ENCODE measurements at regions not wholly inside any gene's neighbourhood (a gene's known extent, or its start where the extent isn't known, plus 50 kb on each side); places are given as distances from the start of the nearest gene placed in this dataset.

- Mint-ChIP-seq H3K4me3 (no peak overlapping the region), H3K27me3 (ENCODE audit: low read depth) (no peaks in the 10 kb centered on the region), H3K9me3 (no peaks in the 10 kb centered on the region), H3K36me3 (no peaks in the 10 kb centered on the region), H3K4me1 (no peaks in the 10 kb centered on the region), H3K27ac (no peak overlapping the region)
- TF ChIP-seq NR3C1 (CRISPR knock-in tag; conservative IDR thresholded peaks at IDR 0.05; ENCODE audit: low read depth), result no peak
- no peak for TF ChIP-seq IRF1 (CRISPR knock-in tag; IDR thresholded peaks at IDR 0.05)
- no peak for TF ChIP-seq ZNF121 (CRISPR knock-in tag; IDR thresholded peaks at IDR 0.05)
- TF ChIP-seq, protein P1, sequence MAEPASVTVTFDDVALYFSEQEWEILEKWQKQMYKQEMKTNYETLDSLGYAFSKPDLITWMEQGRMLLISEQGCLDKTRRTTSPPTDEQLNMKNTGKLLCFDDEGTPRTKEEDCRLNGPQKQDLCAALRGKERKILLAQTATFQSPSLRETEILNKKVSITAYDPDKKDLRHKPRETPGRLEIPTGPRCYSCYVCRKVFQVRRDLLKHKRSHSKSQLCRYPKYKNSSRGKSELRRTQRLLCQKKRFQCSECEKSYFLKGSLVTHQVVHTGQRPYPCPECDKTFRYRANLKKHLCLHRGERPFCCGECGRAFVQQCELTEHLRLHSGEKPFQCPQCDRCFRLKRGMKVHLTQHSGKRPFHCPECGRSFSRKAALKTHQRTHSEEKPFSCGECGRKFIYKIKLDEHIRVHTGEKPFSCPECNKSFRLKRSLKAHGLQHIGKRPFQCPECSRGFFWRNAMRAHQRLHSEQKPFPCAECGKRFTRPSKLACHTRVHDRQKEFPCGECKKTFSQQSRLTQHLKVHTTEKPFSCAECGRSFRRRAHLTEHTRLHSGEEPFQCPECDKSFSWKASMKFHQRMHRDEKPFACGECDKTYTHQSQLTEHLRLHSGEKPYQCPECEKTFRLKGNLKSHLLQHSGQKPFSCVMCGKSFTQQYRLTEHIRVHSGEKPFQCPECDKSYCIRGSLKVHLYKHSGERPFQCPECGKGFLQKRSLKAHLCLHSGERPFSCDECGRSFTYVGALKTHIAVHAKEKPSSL (CRISPR knock-in tag; conservative IDR thresholded peaks at IDR 0.05), result no peak
- TF ChIP-seq TCF7 (CRISPR knock-in tag; IDR thresholded peaks at IDR 0.05; ENCODE audit: low read depth), result no peak
- TF ChIP-seq, protein P2, sequence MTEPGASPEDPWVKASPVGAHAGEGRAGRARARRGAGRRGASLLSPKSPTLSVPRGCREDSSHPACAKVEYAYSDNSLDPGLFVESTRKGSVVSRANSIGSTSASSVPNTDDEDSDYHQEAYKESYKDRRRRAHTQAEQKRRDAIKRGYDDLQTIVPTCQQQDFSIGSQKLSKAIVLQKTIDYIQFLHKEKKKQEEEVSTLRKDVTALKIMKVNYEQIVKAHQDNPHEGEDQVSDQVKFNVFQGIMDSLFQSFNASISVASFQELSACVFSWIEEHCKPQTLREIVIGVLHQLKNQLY (CRISPR knock-in tag; IDR thresholded peaks at IDR 0.05), result no peak
- no peak for TF ChIP-seq ZNF317 (CRISPR knock-in tag; IDR thresholded peaks at IDR 0.05; ENCODE audit: borderline replicate concordance, low read depth)
- TF ChIP-seq, protein P3, sequence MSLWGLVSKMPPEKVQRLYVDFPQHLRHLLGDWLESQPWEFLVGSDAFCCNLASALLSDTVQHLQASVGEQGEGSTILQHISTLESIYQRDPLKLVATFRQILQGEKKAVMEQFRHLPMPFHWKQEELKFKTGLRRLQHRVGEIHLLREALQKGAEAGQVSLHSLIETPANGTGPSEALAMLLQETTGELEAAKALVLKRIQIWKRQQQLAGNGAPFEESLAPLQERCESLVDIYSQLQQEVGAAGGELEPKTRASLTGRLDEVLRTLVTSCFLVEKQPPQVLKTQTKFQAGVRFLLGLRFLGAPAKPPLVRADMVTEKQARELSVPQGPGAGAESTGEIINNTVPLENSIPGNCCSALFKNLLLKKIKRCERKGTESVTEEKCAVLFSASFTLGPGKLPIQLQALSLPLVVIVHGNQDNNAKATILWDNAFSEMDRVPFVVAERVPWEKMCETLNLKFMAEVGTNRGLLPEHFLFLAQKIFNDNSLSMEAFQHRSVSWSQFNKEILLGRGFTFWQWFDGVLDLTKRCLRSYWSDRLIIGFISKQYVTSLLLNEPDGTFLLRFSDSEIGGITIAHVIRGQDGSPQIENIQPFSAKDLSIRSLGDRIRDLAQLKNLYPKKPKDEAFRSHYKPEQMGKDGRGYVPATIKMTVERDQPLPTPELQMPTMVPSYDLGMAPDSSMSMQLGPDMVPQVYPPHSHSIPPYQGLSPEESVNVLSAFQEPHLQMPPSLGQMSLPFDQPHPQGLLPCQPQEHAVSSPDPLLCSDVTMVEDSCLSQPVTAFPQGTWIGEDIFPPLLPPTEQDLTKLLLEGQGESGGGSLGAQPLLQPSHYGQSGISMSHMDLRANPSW (CRISPR knock-in tag; conservative IDR thresholded peaks at IDR 0.05; ENCODE audit: low read depth), result no peak
- no peak for TF ChIP-seq CBFB (CRISPR knock-in tag; IDR thresholded peaks at IDR 0.05; ENCODE audit: low read depth)
- no peak for TF ChIP-seq NFATC4 (CRISPR knock-in tag; IDR thresholded peaks at IDR 0.05)
- TF ChIP-seq, protein P4, sequence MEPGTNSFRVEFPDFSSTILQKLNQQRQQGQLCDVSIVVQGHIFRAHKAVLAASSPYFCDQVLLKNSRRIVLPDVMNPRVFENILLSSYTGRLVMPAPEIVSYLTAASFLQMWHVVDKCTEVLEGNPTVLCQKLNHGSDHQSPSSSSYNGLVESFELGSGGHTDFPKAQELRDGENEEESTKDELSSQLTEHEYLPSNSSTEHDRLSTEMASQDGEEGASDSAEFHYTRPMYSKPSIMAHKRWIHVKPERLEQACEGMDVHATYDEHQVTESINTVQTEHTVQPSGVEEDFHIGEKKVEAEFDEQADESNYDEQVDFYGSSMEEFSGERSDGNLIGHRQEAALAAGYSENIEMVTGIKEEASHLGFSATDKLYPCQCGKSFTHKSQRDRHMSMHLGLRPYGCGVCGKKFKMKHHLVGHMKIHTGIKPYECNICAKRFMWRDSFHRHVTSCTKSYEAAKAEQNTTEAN (CRISPR knock-in tag; IDR thresholded peaks at IDR 0.05), result no peak
- no peak for TF ChIP-seq ZNF532 (CRISPR knock-in tag; IDR thresholded peaks at IDR 0.05; ENCODE audit: borderline replicate concordance)
- TF ChIP-seq TEAD4 (CRISPR knock-in tag; IDR thresholded peaks at IDR 0.05), result no peak
- TF ChIP-seq ZNF512 (CRISPR knock-in tag; IDR thresholded peaks at IDR 0.05; ENCODE audit: borderline replicate concordance), result no peak
- no peak for TF ChIP-seq JUN (CRISPR knock-in tag; IDR thresholded peaks at IDR 0.05)
- TF ChIP-seq JAZF1 (CRISPR knock-in tag; IDR thresholded peaks at IDR 0.05), result no peak
- CTCF ChIA-PET, result no interaction called here
- ATAC-seq, result no peak
- DNase-seq (ENCODE audit: low spot score), result no peak
- POLR2A ChIA-PET, result no interaction called here
Measured at GRCh38 chr15:97598353-97598798, 362.1 kb upstream of the ARRDC4 start.

Data from WTC11 (cell line).